Suppressor macrophage treated with lipopolysaccharide for 1 hour (primary cell): ENCODE measurements at regions not wholly inside any gene's neighbourhood (a gene's known extent, or its start where the extent isn't known, plus 50 kb on each side); places are given as distances from the start of the nearest gene placed in this dataset.

Experiments
- DNase-seq, 3 donors: peaks; one replicate each; pipeline ENCODE4 v3.0.0-alpha.2; 2020 to 2022

DNA sequence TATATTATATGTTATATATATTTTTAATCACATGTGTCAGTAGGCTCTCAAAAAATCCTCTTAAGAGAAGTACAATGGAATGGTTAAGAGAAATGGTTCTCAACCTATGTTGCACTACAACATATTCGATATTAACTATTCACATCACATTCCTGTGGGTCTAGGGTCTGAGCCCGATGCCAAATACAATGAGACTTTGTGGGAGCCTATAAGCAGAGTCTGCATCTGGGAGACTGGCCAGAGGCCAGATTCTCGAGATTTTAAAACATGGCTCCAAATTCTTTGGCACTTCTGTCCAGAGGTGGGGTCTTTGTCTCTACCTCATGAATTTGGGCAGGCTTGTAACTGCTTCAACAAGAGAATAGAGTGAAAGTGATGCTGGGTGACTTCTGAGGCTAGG is 79.4 kb upstream of the NBEA start:
- no peak for DNase-seq

GRCh38 chr13:34863360-34864135 is 78.5 kb upstream of the NBEA start:
- DNase-seq, result no peak

GRCh38 chr13:34864671-34865070 is 77.4 kb upstream of the NBEA start:
- DNase-seq, result no peak

- no peak for DNase-seq
These were observed 74.5 kb upstream of the NBEA start for GRCh38 chr13:34867590-34867989.

DNA sequence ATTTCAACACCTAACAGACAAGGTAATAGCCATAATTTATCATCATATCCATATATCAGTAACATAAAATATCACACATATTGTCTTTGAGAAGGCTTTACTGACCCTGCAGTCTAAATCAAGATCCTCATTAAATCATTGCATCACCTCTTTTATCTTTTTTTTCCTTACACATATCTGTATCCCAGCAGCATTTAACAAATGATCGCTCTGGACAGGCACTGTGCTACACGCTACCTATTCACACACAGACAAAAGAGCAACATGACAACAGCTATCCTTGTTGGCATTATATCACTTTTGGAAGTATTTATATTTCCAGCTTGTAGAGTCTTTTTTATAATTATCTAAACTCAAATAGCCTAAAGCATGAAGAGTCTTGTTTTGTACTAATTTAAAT is 73.3 kb upstream of the NBEA start:
- no peak for DNase-seq

DNA sequence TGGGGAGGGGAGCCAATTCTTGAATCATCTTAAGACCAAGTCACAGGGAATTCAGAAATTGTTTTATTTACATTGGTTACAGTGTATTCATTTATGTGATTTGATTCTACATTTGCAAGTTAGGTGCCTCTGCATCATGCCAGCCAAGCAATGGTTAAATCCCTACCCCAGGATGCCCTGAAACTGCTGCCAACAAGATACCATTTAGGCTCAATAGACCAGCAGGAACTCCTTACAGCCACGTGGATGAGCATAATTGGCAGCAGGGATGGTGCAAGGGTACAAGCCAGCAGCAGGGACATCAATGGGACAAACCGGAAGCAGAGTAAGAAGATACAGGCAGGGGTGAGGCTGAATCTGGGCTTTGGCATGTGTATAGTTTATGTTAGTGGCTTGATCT is 72.4 kb upstream of the NBEA start:
- DNase-seq, result no peak

GRCh38 chr13:34878329-34878728 is 63.7 kb upstream of the NBEA start:
- no peak for DNase-seq

GRCh38 chr13:34879851-34880250 is 62.2 kb upstream of the NBEA start:
- DNase-seq, result no peak

DNA sequence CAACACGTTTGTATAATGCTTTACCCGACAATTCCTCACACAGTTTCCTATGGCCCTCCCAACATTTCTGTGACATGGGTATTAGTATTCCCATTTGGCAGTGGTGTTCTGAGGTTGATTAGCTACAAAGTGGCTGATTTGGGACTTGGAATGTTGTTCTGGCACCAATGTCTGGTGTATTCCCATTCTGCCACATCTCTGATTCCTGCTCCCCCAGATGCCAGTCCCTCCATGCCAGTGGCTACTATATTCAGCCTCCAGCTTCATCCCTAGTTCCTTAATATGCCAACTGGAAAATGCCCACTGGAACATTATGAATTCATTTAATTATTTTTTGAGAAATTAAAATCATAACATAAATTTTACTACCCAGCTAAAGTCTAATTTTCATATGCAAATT is 60.6 kb upstream of the NBEA start:
- no peak for DNase-seq

DNA sequence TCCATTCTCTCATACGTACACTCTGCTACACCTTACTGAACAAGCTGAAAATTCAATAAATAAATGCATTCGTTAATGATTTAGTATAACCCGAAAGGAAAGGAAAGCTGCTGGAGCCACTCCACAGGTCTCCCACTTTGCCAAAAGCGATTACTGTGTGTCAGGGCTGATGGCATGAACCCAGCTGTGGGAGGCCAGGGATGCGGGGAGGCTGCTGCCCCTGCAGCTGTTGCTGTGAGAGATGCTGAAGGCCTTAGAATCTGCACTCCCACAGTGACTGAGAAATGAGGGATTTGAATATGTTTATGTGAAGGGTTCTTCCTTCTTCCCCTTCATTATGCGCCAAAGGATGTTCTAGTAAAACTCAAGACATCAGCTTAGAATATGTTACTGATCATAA is 58.7 kb upstream of the NBEA start:
- DNase-seq, result no peak

GRCh38 chr13:34884366-34884765 is 57.7 kb upstream of the NBEA start:
- DNase-seq, result no peak

GRCh38 chr13:34886121-34886875 is 55.8 kb upstream of the NBEA start:
- no peak for DNase-seq

- DNase-seq, result no peak
These were observed 55.1 kb upstream of the NBEA start for GRCh38 chr13:34886987-34887386.
